PC-3 (cell line): ENCODE measurements at regions not wholly inside any gene's neighbourhood (a gene's known extent, or its start where the extent isn't known, plus 50 kb on each side); places are given as distances from the start of the nearest gene placed in this dataset.

ENCODE experiments used
- ATAC-seq: fragments of 200-7000 bp; cut with Tn5 transposase; 2 replicates; pipeline ENCODE4 v1.9.1; 2020; ENCODE audit warnings: mild to moderate bottlenecking, moderate library complexity
- BruUV-seq: library from RNA; stranded (reverse); fragments of 400-500 nt; replicated peaks from 2 replicates; lab custom pipeline; 2021; lab: Mats Ljungman, UMichigan
- CTCF ChIA-PET: fragments of 300-600 bp; sonication (Branson Sonifier 250); formaldehyde crosslinking; loops from one replicate; lab custom pipeline; 2022; ENCODE audit warnings: antibody characterized with exemption; lab: Charles Lee
- POLR2A ChIA-PET: fragments of 300-600 bp; sonication (Branson Sonifier 250); formaldehyde crosslinking; loops from one replicate; lab custom pipeline; 2022; ENCODE audit warnings: antibody characterized with exemption; ENCODE audit not compliant: unreplicated experiment; lab: Charles Lee
- DNase-seq: peaks from one replicate; pipeline ENCODE4 v3.0.0-alpha.2; 2015
- H2AFZ ChIP-seq: fragments of 300-600 bp; sonication (generic); 2 replicates; pipeline ENCODE4 v1.6.0; 2016; ENCODE audit warnings: antibody characterized with exemption, low read length
- H3F3A ChIP-seq: fragments of 300-600 bp; sonication (generic); one replicate; pipeline ENCODE4 v1.6.0; 2017; ENCODE audit warnings: antibody characterized with exemption, low read length, control low read depth, mild to moderate bottlenecking; ENCODE audit not compliant: unreplicated experiment
- H3K27ac ChIP-seq: fragments of 300-600 bp; sonication (generic); 2 replicates; pipeline ENCODE4 v1.5.1; 2016; ENCODE audit warnings: mild to moderate bottlenecking, low read length
- H3K27me3 ChIP-seq: fragments of 300-600 bp; sonication (generic); 2 replicates; pipeline ENCODE4 v1.6.1; 2016; ENCODE audit warnings: low read length, mixed read lengths
- H3K36me3 ChIP-seq: fragments of 300-600 bp; sonication (generic); 2 replicates; pipeline ENCODE4 v1.6.1; 2016; ENCODE audit warnings: low read depth, mixed run types, low read length, mixed read lengths
- H3K4me1 ChIP-seq: fragments of 300-600 bp; sonication (generic); 2 replicates; pipeline ENCODE4 v1.5.1; 2016; ENCODE audit warnings: low read length; ENCODE audit not compliant: insufficient read depth
- H3K4me2 ChIP-seq: fragments of 300-600 bp; sonication (generic); 2 replicates; pipeline ENCODE4 v1.6.0; 2016; ENCODE audit warnings: low read length
- H3K4me3 ChIP-seq: fragments of 300-600 bp; sonication (generic); 2 replicates; pipeline ENCODE4 v1.5.1; 2016; ENCODE audit warnings: mild to moderate bottlenecking, low read length, mixed read lengths
- H3K79me2 ChIP-seq: fragments of 300-600 bp; sonication (generic); 2 replicates; pipeline ENCODE4 v1.6.1; 2017; ENCODE audit warnings: low read length, mixed read lengths
- H3K9ac ChIP-seq: fragments of 300-600 bp; sonication (generic); 2 replicates; pipeline ENCODE4 v1.6.0; 2016; ENCODE audit warnings: mild to moderate bottlenecking, low read length
- H3K9me2 ChIP-seq: fragments of 300-600 bp; sonication (generic); replicated peaks from 2 replicates; pipeline ENCODE4 v1.6.1; 2016; ENCODE audit warnings: mixed run types, low read length, mixed read lengths
- H3K9me3 ChIP-seq: fragments of 300-600 bp; sonication (generic); 2 replicates; pipeline ENCODE4 v1.6.1; 2016; ENCODE audit warnings: low read length, mixed read lengths
- H4K20me1 ChIP-seq: fragments of 300-600 bp; sonication (generic); 2 replicates; pipeline ENCODE4 v1.6.1; 2016; ENCODE audit warnings: low read length, mixed read lengths
- CTCF ChIP-seq: fragments of 300-600 bp; sonication (generic); conservative IDR thresholded peaks from 2 replicates; pipeline ENCODE4 v1.5.1; 2017; ENCODE audit warnings: antibody characterized with exemption, low read depth, mild to moderate bottlenecking, low read length
- EZH2 ChIP-seq: fragments of 300-600 bp; sonication (generic); IDR thresholded peaks from one replicate; pipeline ENCODE4 v1.6.1; 2017; ENCODE audit warnings: antibody characterized with exemption, mild to moderate bottlenecking, low read length; ENCODE audit not compliant: unreplicated experiment
- EZH2phosphoT487 ChIP-seq: fragments of 300-600 bp; sonication (generic); IDR thresholded peaks from 2 replicates; pipeline ENCODE4 v1.6.1; 2018; ENCODE audit warnings: mild to moderate bottlenecking, antibody characterized with exemption, low read length, borderline replicate concordance
- intact Hi-C: fragments of 100-400 bp; cut with micrococcal nuclease; formaldehyde crosslinking; loops from 2 replicates; pipeline ENCODE4 v1.9.0; 2023

- Histone ChIP-seq H4K20me1 (no peaks in the 10 kb centered on the region), H3K27ac (no peak overlapping the region), H3K9me3 (no peaks in the 10 kb centered on the region), H3K4me1 (no peaks in the 10 kb centered on the region), H2AFZ (no peak overlapping the region), H3F3A (no peaks in the 10 kb centered on the region), H3K36me3 (no peaks in the 10 kb centered on the region), H3K9ac (no peak overlapping the region), H3K9me2 (no peaks in the 10 kb centered on the region), H3K27me3 (no peaks in the 10 kb centered on the region), H3K4me3 (no peak overlapping the region), H3K79me2 (no peaks in the 10 kb centered on the region), H3K4me2 (no peak overlapping the region)
- TF ChIP-seq EZH2 (no peak), CTCF (no peak), EZH2phosphoT487 (no peak)
- ChIA-PET POLR2A (no interaction called here), CTCF (no interaction called here)
- ATAC-seq, result no peak
- DNase-seq, result no peak
- BruUV-seq, result no TSS peak
- intact Hi-C loops, result no loop called here
Measured at GRCh38 chr2:4653991-4654390, 950.6 kb downstream of the DCDC2C start.

GRCh38 chr2:4656326-4656725, 953.0 kb downstream of the DCDC2C start:
- TF ChIP-seq CTCF, result no peak
- no peak for TF ChIP-seq EZH2
- TF ChIP-seq EZH2phosphoT487, result no peak
- Histone ChIP-seq H3F3A (no peaks in the 10 kb centered on the region), H3K27ac (no peak overlapping the region), H4K20me1 (no peaks in the 10 kb centered on the region), H3K4me3 (no peak overlapping the region), H3K4me1 (no peaks in the 10 kb centered on the region), H3K27me3 (no peaks in the 10 kb centered on the region), H3K79me2 (no peaks in the 10 kb centered on the region), H3K9me3 (no peaks in the 10 kb centered on the region), H3K9ac (no peak overlapping the region), H3K36me3 (no peaks in the 10 kb centered on the region), H2AFZ (no peak overlapping the region), H3K9me2 (no peaks in the 10 kb centered on the region), H3K4me2 (no peak overlapping the region)
- ATAC-seq (no peak), DNase-seq (no peak)
- intact Hi-C loops, result no loop called here
- ChIA-PET CTCF (no interaction called here), POLR2A (no interaction called here)
- BruUV-seq, result no TSS peak

- Histone ChIP-seq H3K4me2 (no peak overlapping the region), H4K20me1 (no peaks in the 10 kb centered on the region), H3K27me3 (no peaks in the 10 kb centered on the region), H3K79me2 (no peaks in the 10 kb centered on the region), H2AFZ (no peak overlapping the region), H3K9ac (no peak overlapping the region), H3F3A (no peaks in the 10 kb centered on the region), H3K9me2 (no peaks in the 10 kb centered on the region), H3K36me3 (no peaks in the 10 kb centered on the region), H3K9me3 (no peaks in the 10 kb centered on the region), H3K27ac (no peak overlapping the region), H3K4me1 (no peaks in the 10 kb centered on the region), H3K4me3 (no peak overlapping the region)
- TF ChIP-seq EZH2, result no peak
- TF ChIP-seq EZH2phosphoT487, result no peak
- no peak for TF ChIP-seq CTCF
- DNase-seq, result peak; percentile 2
- CTCF ChIA-PET, result no interaction called here
- POLR2A ChIA-PET, result no interaction called here
- intact Hi-C loops, result no loop called here
- no peak for ATAC-seq
- no TSS peak for BruUV-seq
Measured at GRCh38 chr2:4662161-4662779, 958.9 kb downstream of the DCDC2C start.
